GM12878 (cell line): ENCODE measurements at regions not wholly inside any gene's neighbourhood (a gene's known extent, or its start where the extent isn't known, plus 50 kb on each side); places are given as distances from the start of the nearest gene placed in this dataset.
"Not testable (repeated sequence)": the region's sequence is repeated elsewhere in the genome, so short reads cannot be mapped to it uniquely, and the experiment has no call there.

Source experiments
- ATAC-seq: fragments of 200-7000 bp; cut with Tn5 transposase; 3 replicates; pipeline ENCODE4 v1.9.1; 2020; ENCODE audit warnings: mild to moderate bottlenecking, moderate library complexity
- BruUV-seq: library from RNA; stranded (reverse); fragments of 400-500 nt; replicated peaks from 2 replicates; lab custom pipeline; 2021; lab: Mats Ljungman, UMichigan
- CTCF ChIA-PET: fragments of 300-600 bp; sonication (Branson Sonifier 250); formaldehyde crosslinking; extraction: SDS; loops from one replicate; lab custom pipeline; 2021; ENCODE audit warnings: inconsistent platforms; lab: Yijun Ruan, JAX
- POLR2A ChIA-PET: fragments of 350-600 bp; formaldehyde crosslinking; extraction: SDS; loops from one replicate; lab custom pipeline; 2021; ENCODE audit warnings: inconsistent platforms; lab: Charles Lee
- RAD21 ChIA-PET: fragments of 300-600 bp; sonication (Branson Sonifier 250); formaldehyde crosslinking; loops from one replicate; lab custom pipeline; 2023; ENCODE audit warnings: antibody characterized with exemption; ENCODE audit not compliant: unreplicated experiment; lab: Charles Lee
- SMC1A ChIA-PET: fragments of 300-600 bp; sonication (Branson Sonifier 250); formaldehyde crosslinking; loops from one replicate; lab custom pipeline; 2023; ENCODE audit not compliant: unreplicated experiment, uncharacterized antibody; lab: Charles Lee
- DNase-seq: peaks from one replicate; pipeline ENCODE4 v3.0.0-alpha.2; 2011; ENCODE audit warnings: low read depth, low spot score
- FAIRE-seq: peaks from 3 replicates; lab custom pipeline; 2011; peaks lifted over from hg19 to GRCh38; lab: Jason Lieb, UNC
- H2AFZ ChIP-seq: 2 replicates; pipeline ENCODE4 v1.6.0; 2011; ENCODE audit warnings: low read depth, low read length, control low read depth; ENCODE audit not compliant: control insufficient read depth
- H3K27ac ChIP-seq: 2 replicates; pipeline ENCODE4 v1.5.1; 2011; ENCODE audit warnings: control low read depth; ENCODE audit not compliant: control insufficient read depth, insufficient read depth
- H3K27me3 ChIP-seq, 2 experiments: replicated peaks in 1 of 2; 2 replicates each; pipeline versions ENCODE4 v1.6.0 to v1.6.1; 2011; ENCODE audit warnings: low read length in 1 of 2; ENCODE audit not compliant: control insufficient read depth in 2 of 2, insufficient read depth in 2 of 2
- H3K36me3 ChIP-seq, 2 experiments: 2 replicates each; pipeline ENCODE4 v1.5.1; 2011; ENCODE audit warnings: low read length in 1 of 2; ENCODE audit not compliant: control insufficient read depth in 2 of 2, insufficient read depth in 2 of 2
- H3K4me1 ChIP-seq: 2 replicates; pipeline ENCODE4 v1.6.1; 2011; ENCODE audit warnings: mild to moderate bottlenecking, low read length, moderate library complexity, mixed read lengths; ENCODE audit not compliant: control insufficient read depth, insufficient read depth
- H3K4me2 ChIP-seq: 2 replicates; pipeline ENCODE4 v1.6.0; 2011; ENCODE audit warnings: control low read depth; ENCODE audit not compliant: control insufficient read depth, insufficient read depth
- H3K4me3 ChIP-seq: fragments of 200-600 bp; sonication (generic); 2 replicates; pipeline ENCODE4 v1.5.1; 2016
- H3K79me2 ChIP-seq: 2 replicates; pipeline ENCODE4 v1.6.0; 2011; ENCODE audit warnings: low read length; ENCODE audit not compliant: control insufficient read depth, insufficient read depth
- H3K9ac ChIP-seq: 2 replicates; pipeline ENCODE4 v1.8.0; 2011; ENCODE audit warnings: low read length, control low read depth, mixed read lengths; ENCODE audit not compliant: control insufficient read depth, insufficient read depth
- H3K9me3 ChIP-seq: replicated peaks from 3 replicates; pipeline ENCODE4 v1.5.1; 2011; ENCODE audit warnings: mild to moderate bottlenecking, low read length; ENCODE audit not compliant: control insufficient read depth, insufficient read depth
- H4K20me1 ChIP-seq: 2 replicates; pipeline ENCODE4 v1.6.0; 2011; ENCODE audit not compliant: control insufficient read depth, insufficient read depth
- ATF3 ChIP-seq: IDR thresholded peaks from 2 replicates; pipeline ENCODE4 v1.6.1; 2011; ENCODE audit warnings: low read depth, mild to moderate bottlenecking, low read length, moderate library complexity, borderline replicate concordance; ENCODE audit errors: extremely low read depth
- BCL3 ChIP-seq: IDR thresholded peaks from 2 replicates; pipeline ENCODE4 v1.6.1; 2011; ENCODE audit warnings: borderline replicate concordance, low read depth, mild to moderate bottlenecking, moderate library complexity, low read length; ENCODE audit not compliant: insufficient read depth, poor library complexity, severe bottlenecking
- HSF1 ChIP-seq: fragments of 150-350 bp; IDR thresholded peaks from 2 replicates; pipeline ENCODE4 v1.6.1; 2014; ENCODE audit warnings: mild to moderate bottlenecking, low read depth, low read length
- NBN ChIP-seq: fragments of 450-650 bp; IDR thresholded peaks from 2 replicates; pipeline ENCODE4 v1.6.1; 2016
- NR2C2 ChIP-seq: IDR thresholded peaks from 2 replicates; pipeline ENCODE4 v1.6.1; 2011; ENCODE audit warnings: borderline replicate concordance, low read depth; ENCODE audit not compliant: control insufficient read depth, insufficient read length
- RAD51 ChIP-seq: fragments of 450-650 bp; IDR thresholded peaks from 2 replicates; pipeline ENCODE4 v1.6.1; 2016; ENCODE audit warnings: moderate library complexity, mild to moderate bottlenecking, inconsistent platforms
- RFX5 ChIP-seq: IDR thresholded peaks from 2 replicates; pipeline ENCODE4 v1.6.1; 2011; ENCODE audit warnings: low read depth, low read length, improper control_type of control experiment
- SMC3 ChIP-seq: IDR thresholded peaks from 2 replicates; pipeline ENCODE4 v1.6.1; 2011; ENCODE audit warnings: low read length, improper control_type of control experiment, borderline replicate concordance
- ZBTB4 ChIP-seq: fragments of 450-650 bp; formaldehyde crosslinking; IDR thresholded peaks from 2 replicates; pipeline ENCODE4 v1.4.0; 2022; ENCODE audit warnings: mild to moderate bottlenecking, moderate library complexity
- ZNF622 ChIP-seq: fragments of 450-650 bp; IDR thresholded peaks from 2 replicates; pipeline ENCODE4 v1.6.1; 2017; ENCODE audit warnings: mild to moderate bottlenecking, inconsistent platforms
- WGBS: methylation state at CpG from one replicate; pipeline ENCODE4 v1.1.6; 2016; ENCODE audit warnings: low lambda C conversion rate; ENCODE audit not compliant: insufficient replicate concordance, insufficient coverage; ENCODE audit errors: missing lambda C conversion rate; 5-methylcytosine and 5-hydroxymethylcytosine counted together
- in situ Hi-C: fragments of 300-500 bp; cut with MboI; formaldehyde crosslinking; loops from 9 replicates; pipeline ENCODE4 v1.14.3; 2018; ENCODE audit warnings: mixed read lengths
- intact Hi-C: fragments of 100-400 bp; cut with micrococcal nuclease; formaldehyde crosslinking; loops from one replicate; pipeline ENCODE4 v1.14.2; 2022; ENCODE audit not compliant: unreplicated experiment

- H3K27me3 ChIP-seq, SMC1A ChIA-PET, intact Hi-C loops, H3K4me2 ChIP-seq, H3K4me3 ChIP-seq, in situ Hi-C loops, CTCF ChIA-PET, ATAC-seq, FAIRE-seq, RAD21 ChIA-PET, POLR2A ChIA-PET, H3K4me1 ChIP-seq, H3K79me2 ChIP-seq, H4K20me1 ChIP-seq, DNase-seq, H3K27ac ChIP-seq, BruUV-seq, H3K9ac ChIP-seq, H3K9me3 ChIP-seq, H3K36me3 ChIP-seq, H2AFZ ChIP-seq: not testable (repeated sequence)
- 19% methylated on average over 4 of the region's 4 CpGs for WGBS
Observed at GRCh38 chr17:26780187-26780814, 513.6 kb upstream of the WSB1 start.

GRCh38 chr17:26782153-26782552 is 511.8 kb upstream of the WSB1 start:
- Histone ChIP-seq H3K4me3 (no peak overlapping the region), H4K20me1 (no peaks in the 10 kb centered on the region), H3K4me2 (no peak overlapping the region), H3K4me1 (no peaks in the 10 kb centered on the region), H3K9me3 (peaks cover 2% of the 10 kb centered on the region; the same call in 1 of the 3 replicates), H3K36me3 (no peaks in the 10 kb centered on the region), H2AFZ (no peak overlapping the region), H3K27ac (no peak overlapping the region), H3K27me3 (no peaks in the 10 kb centered on the region), H3K79me2 (no peaks in the 10 kb centered on the region), H3K9ac (no peak overlapping the region)
- ATAC-seq = no peak
- intact Hi-C loops = no loop called here
- no peak for DNase-seq
- BruUV-seq = no TSS peak
- ChIA-PET CTCF (no interaction called here), SMC1A (no interaction called here), RAD21 (no interaction called here), POLR2A (no interaction called here)
- no peak for FAIRE-seq
- in situ Hi-C loops = no loop called here
- 28% methylated on average over 6 of the region's 6 CpGs for WGBS
- no peak for TF ChIP-seq ZBTB4 (CRISPR knock-in tag)
- no peak for TF ChIP-seq BCL3
- TF ChIP-seq NBN = no peak
- no peak for TF ChIP-seq ATF3
- no peak for TF ChIP-seq ZNF622
- TF ChIP-seq SMC3 = no peak
- no peak for TF ChIP-seq HSF1
- TF ChIP-seq NR2C2 = no peak
- no peak for TF ChIP-seq RAD51
- no peak for TF ChIP-seq RFX5
